ENCODE measurements at regions not wholly inside any gene's neighbourhood (a gene's known extent, or its start where the extent isn't known, plus 50 kb on each side); places are given as distances from the start of the nearest gene placed in this dataset.
"Not testable (repeated sequence)": the region's sequence is repeated elsewhere in the genome, so short reads cannot be mapped to it uniquely, and the experiment has no call there.

DNA sequence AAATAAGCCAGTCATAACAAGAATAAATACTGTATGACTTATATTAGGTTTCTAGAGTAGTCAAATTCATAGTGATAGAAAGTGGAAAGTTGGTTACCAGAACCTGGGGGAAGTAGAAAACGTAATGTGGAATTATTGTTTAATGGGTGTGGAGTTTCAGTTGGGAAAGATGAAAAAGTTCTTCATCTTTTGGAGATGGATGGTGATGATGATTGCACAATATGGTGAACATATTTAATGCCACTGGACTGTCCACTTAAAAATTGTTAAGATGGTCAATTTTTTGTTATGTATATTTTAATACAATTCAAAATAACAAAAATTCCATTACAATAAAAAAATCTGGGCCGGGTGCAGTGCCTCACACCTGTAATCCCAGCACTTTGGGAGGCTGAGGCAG, 289.6 kb downstream of the ZIC3 start:
- intact Hi-C loops (cut with DNase I), result no loop called here
- DNase-seq (ENCODE audit: low spot score), result no peak

DNA sequence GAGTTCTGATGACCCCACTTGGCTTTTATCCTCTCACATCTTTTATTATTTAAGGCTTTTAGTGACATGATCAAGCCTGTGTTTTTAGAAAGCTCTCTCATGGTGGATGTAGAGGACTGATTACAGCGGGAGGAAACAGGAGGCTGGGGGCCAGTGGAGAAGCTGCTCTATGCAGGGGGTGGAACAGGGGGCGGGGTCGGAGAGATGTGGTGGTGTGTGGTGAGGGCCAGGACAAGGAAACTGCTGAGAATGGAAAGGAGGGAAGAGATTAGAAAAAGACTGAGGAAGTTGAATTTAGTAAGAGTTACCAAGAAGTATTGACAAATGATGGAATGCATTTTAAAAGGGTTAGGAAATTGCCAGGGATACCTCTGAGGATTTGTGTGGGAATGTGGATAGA, 292.2 kb downstream of the ZIC3 start:
- no peak for DNase-seq (ENCODE audit: low spot score)
- intact Hi-C loops (cut with DNase I), result no loop called here

DNA sequence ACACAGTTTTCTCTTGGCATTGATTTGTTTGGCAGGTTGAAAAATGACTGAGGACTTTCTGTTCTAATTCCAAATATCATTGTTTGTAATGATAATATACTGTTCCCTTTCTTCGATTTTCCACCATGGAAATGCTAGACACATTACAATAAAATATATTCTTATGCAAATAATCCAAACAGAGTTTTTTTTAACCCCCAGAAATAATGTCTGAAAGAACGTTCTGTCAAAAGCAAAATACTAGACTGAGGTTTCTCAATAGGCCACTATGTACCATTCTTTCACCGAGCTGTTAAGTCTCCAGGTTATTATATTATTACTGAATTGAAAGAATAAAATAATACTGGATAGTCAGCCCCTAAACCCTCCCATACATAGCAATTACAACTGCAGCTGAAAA, 312.5 kb downstream of the ZIC3 start:
- no peak for DNase-seq (ENCODE audit: low spot score)

DNA sequence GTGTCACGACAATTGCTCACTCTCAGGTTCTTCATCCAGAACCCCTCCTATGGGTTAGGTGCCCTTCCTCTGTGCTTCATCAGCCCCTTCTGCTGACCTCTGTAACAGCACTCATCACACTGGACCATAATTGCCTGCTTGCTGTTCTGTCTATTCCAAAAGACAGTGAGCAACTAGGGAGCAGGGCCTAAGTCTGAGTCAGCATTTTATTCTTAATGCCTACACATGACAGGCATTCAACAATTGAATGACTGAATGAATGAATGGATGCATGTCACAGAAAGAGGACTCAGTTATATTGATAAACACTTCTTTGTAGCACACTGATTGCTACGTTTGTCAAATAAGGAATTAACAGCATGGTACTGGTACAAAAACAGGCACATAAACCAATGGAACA, 317.0 kb downstream of the ZIC3 start:
- no peak for DNase-seq (ENCODE audit: low spot score)
- intact Hi-C loops (cut with DNase I), result no loop called here

More for the DNA sequence above, 312.5 kb downstream of the ZIC3 start:
- intact Hi-C loops (cut with DNase I), result no loop called here

DNA sequence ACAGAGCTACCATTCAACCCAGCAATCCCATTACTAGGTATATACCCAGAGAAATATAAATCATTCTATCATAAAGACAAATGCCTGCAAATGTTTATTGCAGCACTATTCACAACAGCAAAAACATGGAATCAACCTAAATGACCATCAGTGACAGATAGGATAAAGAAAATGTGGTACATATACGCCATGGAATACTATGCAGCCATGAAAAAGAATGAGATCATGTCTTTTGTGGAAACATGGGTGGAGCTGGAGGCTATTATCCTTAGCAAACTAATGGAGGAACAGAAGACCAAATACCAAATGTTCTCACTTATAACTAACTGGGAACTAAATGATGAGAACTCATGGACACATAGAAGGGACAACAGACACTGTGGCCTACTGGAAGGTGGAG, 318.9 kb downstream of the ZIC3 start:
- DNase-seq (ENCODE audit: low spot score); intact Hi-C loops (cut with DNase I): not testable (repeated sequence)

DNA sequence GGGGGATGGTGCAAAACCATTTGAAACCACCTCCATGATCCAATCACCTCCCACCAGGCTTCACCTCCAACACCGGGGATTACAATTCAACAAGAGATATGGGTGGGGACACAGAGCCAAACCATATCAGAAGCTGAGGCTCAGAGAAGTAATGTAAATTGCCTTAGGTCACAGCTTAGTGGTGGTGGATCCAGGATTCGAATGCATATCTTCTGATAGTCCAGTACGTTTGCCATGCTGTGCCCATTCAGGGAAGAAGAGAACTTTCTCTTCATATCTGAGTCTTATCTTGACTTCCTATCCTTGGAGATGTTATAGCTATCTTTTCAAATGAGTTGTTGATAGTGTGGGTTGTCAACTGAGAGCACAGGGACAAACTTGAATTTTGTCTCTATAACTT, 325.5 kb downstream of the ZIC3 start:
- intact Hi-C loops (cut with DNase I), result no loop called here
- DNase-seq (ENCODE audit: low spot score), result no peak

DNA sequence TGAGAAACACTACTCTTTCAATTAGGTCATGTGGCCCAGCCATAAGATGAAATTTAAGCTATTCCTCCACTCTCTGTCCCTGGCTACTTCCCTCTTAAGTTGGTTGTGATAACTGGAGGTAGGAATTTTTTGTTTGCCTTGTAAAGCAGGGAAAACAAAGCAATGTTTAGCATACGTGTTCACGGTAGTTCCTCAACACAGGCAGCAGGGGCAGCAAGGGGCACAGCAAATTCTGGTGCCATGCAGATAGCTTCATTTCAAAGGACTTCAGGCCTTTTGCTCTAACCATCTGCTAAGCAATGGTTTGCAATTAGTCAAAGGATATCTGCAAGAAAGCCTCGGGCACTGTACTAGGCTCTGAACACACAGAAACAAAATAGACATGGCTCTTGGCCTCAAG, 330.2 kb downstream of the ZIC3 start:
- intact Hi-C loops (cut with DNase I), result no loop called here
- no peak for DNase-seq (ENCODE audit: low spot score)

DNA sequence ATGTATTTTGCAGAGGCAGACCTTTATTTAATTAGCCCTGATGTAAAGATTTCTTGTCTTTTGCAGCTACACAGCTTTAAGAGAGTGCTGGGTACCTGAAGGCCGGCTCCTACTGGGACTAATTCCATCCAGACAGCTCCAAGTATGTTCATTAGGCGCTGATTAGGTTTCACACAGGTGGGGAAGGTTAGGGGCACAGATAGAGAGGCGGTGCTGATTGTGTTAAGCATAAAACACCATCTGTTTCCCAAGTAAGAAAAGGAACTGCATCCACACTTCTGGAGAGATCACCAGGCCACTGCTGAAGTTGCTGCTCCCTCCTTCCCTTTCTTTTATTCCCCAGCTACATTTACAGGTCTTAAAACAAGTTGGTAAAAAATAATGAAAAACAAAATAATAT, 349.5 kb downstream of the ZIC3 start:
- DNase-seq (ENCODE audit: low spot score), result no peak
- intact Hi-C loops (cut with DNase I), result no loop called here

DNA sequence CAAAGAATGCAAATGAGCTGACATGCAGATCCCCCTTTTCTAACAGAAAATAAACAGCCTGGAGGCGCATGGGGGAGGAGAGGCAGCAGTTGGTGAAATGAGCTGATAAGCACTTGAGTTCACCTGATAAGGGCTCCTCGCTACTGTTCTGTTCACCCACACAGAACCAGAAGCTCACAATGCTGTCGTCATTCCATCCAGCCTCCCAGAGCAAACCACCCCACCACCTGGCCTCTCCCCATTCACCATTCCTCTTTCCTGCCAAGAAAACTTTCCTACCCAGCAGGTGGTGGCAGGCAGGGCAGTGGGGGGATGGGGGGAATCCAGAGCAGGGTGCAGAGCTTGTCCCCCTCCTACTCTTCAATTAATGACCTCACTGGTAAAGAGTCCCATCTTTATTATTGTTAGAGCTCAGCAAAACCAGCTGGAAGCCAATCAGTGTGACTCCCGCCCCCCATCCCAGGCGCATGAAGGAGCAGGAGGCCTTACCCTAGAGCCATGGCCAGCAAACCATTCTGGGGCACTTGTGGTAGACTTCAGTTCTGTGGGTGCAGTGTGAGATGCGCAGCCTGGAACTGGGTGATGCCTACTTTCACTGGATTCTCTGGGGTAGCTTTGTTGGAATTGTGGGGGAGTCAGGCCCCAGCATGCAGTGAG, 350.3 kb downstream of the ZIC3 start:
- no peak for DNase-seq (ENCODE audit: low spot score)
- intact Hi-C loops (cut with DNase I), result no loop called here

DNA sequence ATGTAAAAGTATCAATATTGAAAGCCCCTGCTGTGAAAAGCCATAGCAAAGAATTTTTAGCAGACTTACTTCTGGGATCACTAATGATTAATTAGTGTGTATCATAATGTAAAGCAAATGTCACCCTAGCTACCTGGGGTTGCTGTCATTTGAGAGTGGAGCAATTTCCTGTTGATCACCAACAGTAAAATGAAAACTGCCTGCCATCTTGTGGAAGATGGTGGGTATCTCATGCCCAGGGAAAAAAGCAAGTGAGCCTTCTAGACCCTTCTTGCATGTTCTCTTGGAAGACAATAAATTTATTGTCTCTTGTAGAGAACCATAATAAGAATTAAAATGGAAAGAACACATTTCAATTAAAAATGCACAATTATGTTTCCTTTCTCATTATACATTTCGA, 360.2 kb downstream of the ZIC3 start:
- no peak for DNase-seq (ENCODE audit: low spot score)
- intact Hi-C loops (cut with DNase I), result no loop called here

DNA sequence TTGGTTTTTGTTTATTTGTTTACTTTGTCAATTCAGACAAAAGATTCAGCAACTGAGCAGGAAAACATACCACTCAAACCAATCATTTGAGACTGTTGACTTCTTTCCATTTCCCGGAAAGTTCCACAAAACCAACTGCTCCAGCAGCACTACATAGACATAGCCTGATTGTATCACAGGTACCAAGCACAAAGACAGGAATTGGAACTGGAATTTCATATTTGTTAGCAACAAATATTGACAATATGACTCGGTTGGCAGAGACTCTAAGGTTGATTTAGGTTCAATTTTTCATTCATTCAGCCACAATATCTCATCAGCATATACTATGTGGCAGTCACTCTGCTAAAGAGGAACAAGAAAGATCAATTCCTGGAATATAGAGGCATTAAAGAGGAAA, 364.0 kb downstream of the ZIC3 start:
- intact Hi-C loops (cut with DNase I), result no loop called here
- no peak for DNase-seq (ENCODE audit: low spot score)

DNA sequence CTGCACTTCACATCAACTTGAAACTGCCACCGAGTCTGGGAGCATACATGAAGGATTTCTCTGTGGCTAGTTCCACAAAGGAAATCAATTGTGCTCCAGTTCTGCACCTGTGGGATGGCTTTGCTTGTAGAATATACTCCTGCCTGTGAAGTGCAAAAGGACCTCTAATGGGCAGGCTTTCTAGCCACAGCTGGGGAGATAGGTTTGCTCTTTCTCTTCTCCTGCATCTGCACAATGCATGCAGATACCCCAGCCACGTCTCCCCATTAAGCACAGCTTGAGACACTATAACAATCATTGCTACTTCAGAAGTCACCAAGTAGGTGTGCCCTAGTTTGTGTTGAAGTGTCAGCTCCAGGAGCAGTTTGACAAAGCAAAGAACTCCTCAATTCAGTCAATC, 364.6 kb downstream of the ZIC3 start:
- intact Hi-C loops (cut with DNase I), result no loop called here
- no peak for DNase-seq (ENCODE audit: low spot score)

DNA sequence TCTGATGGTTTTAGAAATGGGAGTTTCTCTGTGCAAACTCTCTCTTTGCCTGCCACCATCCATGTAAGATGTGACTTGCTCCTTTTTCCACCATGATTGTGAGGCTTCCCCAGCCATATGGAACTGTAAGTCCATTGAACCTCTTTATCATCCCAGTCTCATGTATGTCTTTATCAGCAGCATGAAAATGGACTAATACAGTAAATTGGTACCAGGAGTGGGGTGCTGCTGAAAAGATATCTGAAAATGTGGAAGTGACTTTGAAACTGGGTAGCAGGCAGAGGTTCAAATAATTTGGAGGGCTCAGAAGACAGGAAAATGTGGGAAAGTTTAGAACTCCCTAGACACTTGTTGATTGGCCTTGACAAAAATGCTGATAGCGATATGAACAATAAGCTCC, 368.3 kb downstream of the ZIC3 start:
- intact Hi-C loops (cut with DNase I); DNase-seq (ENCODE audit: low spot score): not testable (repeated sequence)

DNA sequence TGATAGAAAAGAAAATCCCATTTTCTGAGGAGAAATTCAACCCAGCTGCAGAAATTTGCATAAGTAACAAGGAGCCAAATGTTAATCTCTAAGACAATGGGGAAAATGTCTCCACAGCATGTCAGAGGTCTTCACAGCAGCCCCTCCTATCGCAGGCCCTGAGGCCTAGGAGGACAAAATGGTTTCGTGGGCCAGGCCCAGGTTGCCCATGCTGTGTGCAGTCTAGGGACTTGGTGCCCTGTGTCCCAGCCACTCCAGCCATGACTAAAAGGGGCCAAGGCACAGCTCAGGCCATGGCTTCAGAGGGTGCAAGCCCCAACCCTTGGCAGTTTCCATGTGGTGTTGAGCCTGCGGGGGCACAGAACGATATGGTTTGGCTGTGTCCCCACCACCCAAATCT, 369.0 kb downstream of the ZIC3 start:
- intact Hi-C loops (cut with DNase I); DNase-seq (ENCODE audit: low spot score): not testable (repeated sequence)

DNA sequence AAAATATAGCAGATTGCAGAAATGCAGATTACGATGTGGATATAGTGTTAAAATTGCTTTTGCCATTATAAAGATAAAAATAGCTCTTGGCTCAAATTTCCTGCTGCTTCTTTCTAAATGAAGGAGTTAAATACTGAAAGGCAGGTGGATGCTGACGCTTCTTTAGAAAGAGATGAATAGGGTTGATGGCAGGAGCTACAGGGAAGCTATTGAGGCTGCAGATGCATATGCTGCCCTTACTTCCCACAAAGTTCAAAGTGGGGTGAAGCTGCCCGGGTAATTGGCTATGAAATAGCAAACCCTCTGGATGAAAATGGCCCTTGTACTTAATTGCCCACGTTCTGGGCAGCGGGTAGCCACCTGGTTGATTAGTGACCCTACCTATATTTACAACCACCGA, 379.5 kb downstream of the ZIC3 start:
- DNase-seq (ENCODE audit: low spot score), result no peak
- intact Hi-C loops (cut with DNase I), result no loop called here

DNA sequence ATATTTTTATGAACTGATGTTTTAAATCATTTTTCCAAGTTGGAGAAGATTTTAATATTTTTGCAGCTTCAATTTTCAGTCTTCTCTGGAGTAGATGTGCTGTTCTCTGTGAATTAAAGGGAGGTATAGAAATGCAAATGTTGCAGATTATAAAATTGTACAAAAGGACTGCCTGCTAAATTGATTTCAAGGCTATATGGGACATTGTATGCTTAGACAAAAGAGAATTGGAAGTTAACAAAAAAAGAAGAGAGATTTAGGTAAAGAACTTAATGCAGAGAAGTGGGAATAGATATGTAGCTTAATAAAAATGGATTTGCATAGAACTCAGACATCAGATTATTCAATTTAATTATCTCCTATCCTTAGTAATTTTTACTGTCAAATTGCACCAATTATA, 403.3 kb downstream of the ZIC3 start:
- DNase-seq (ENCODE audit: low spot score), result no peak
- intact Hi-C loops (cut with DNase I), result no loop called here

DNA sequence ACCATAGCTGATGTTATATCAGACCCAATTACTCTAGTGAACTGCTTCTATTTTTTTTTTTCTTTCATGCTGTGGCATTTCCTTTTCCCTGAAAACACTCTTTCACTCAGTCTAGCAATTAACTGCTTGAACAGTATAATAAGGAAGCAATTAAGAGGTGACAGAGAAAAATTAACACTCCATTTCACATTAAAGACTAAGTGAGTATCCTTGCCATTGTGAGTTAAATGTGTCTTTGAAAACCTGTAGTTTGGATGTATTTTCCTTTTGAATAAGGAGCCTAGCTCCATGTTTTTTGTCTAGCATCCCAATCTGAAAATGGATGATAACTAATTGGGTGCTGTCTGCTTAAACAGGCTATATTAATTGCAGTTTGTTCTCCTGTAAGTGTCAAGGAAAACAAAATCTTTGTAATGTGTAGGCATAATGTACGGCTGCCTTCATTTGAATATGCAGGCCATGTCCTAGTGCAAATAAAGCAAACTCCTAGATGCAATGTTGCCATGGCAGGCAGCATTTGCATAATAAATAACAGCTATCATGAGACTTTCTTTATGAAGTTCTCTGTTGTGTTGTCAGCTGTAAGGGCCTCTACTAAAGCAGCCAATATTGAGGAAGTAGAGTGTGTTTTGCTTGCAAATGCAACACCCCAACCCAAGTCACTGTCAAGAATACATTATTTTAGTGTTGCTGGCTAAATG, 416.7 kb downstream of the ZIC3 start:
- DNase-seq (ENCODE audit: low spot score), result no peak
- intact Hi-C loops (cut with DNase I), result no loop called here

DNA sequence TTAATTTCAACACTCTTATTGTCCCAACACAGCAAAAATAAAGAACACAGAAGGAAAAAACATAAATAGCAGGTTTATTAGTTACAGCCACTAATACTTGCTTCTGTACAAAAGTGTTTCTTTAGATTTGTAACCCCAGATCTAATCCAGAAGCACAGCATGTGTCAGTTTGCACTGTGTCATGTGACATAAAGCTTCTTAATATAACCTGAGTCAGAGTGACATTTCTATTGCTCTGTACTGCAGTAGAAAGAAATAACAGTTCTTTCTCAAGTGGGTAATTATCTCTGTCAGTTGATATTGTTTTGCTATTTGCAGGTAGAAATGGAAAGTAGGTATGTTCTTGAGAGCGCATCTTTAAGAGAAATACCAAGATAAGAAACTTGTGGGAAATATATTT, 422.5 kb downstream of the ZIC3 start:
- intact Hi-C loops (cut with DNase I), result no loop called here

DNA sequence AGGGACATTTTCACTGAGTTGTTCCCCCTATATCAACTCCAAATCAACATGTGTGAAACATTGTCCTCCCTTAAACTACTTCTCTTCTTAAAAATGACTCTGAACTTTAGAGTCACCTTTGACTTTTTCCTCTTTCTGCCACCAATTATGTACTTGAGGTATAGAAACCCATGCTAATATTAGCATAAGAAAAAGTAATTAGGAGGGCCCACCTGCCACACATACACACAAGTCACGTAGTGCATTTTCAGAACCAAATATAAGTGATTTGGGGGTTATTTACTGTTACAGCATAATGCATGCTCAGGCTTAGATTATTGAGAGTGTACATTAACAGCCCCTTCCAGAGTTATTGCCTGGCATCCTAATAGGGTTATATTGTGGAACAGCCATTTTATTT, 432.7 kb downstream of the ZIC3 start:
- intact Hi-C loops (cut with DNase I), result no loop called here
- DNase-seq (ENCODE audit: low spot score), result no peak

More for the DNA sequence above, 422.5 kb downstream of the ZIC3 start:
- DNase-seq (ENCODE audit: low spot score), result no peak

DNA sequence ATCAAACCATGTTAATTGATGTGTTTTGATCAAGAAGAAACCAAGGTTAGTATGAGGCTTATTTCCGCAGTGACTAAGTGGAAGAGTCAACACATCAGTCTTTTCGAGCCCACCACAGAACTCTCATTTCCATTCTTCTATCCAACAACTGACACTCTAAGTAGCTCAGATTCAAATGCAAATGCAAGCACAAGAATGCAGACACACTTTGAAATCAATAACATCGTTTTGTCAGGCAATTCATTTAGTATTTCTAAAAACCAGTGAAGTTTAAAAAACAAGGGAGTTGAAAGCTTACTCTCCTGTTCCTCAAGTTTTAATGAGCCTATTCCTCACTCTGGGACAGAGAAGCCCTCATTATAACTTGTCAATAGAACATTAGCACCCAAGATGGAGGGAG, 433.1 kb downstream of the ZIC3 start:
- intact Hi-C loops (cut with DNase I), result no loop called here
- no peak for DNase-seq (ENCODE audit: low spot score)

DNA sequence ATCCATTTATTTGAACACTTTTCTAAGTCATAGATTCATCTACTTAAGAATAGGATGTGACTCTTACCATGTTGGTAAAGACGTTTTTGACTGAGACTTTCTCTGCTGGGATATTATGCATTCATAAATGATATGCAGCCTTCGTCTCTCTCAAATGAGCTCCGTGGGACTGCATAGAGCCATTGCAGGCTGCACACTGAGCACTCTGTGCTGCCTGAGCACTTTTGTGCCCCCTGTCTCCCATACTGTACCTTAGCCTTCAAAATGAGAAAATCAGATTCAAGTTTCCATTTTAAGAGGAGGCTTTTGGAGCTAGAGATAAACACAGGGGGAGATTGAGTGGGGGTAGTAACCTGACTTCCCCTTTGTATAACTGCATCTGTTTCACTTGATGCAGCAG, 433.6 kb downstream of the ZIC3 start:
- DNase-seq (ENCODE audit: low spot score), result no peak
- intact Hi-C loops (cut with DNase I), result no loop called here

DNA sequence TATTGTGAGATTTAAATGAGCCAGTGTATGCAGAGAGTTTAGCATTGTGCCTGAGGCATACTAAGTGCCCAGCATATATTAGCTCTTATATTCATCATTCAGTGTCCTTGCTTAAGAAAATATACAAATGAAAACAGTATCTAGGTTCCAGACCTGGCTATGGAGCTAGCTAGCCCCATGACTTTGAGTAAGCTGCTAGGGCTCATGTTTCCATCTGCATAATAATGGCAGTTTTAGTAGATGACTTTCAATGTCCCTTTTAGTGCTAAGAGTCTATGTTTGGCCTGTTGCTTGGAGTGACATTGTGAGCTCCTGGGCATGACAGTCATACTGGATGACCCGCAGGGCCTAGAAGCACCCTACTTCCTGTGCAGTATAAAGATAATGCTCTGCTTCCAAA, 435.3 kb downstream of the ZIC3 start:
- no peak for DNase-seq (ENCODE audit: low spot score)
- intact Hi-C loops (cut with DNase I), result no loop called here
